Peyer's patch (tissue), 4 donors: ENCODE measurements at regions not wholly inside any gene's neighbourhood (a gene's known extent, or its start where the extent isn't known, plus 50 kb on each side); places are given as distances from the start of the nearest gene placed in this dataset.

Source experiments
- DNase-seq, 3 donors: peaks; one replicate each; pipeline ENCODE4 v3.0.0-alpha.2; 2017 to 2019
- H3K27ac ChIP-seq, 4 donors: fragments of 200-600 bp; sonication (generic); one replicate each; pipeline ENCODE4 v1.5.1; 2016 to 2019
- H3K27me3 ChIP-seq, 2 donors: fragments of 200-600 bp; sonication (generic); one replicate each; pipeline ENCODE4 v1.5.1; 2019
- H3K36me3 ChIP-seq, 3 donors: fragments of 200-600 bp; sonication (generic); one replicate each; pipeline ENCODE4 v1.5.1; 2016 to 2019
- H3K4me1 ChIP-seq, 4 donors: fragments of 200-600 bp; sonication (generic); one replicate each; pipeline ENCODE4 v1.5.1; 2016 to 2019
- H3K4me3 ChIP-seq, 4 donors: fragments of 200-600 bp; sonication (generic); 1 replicate in 3 of 4; 2 replicates in 1 of 4; pipeline ENCODE4 v1.5.1; 2016 to 2019; ENCODE audit warnings: mild to moderate bottlenecking in 1 of 4
- H3K9me3 ChIP-seq, 4 donors: fragments of 200-600 bp; sonication (generic); one replicate each; pipeline ENCODE4 v1.5.1; 2016 to 2019; ENCODE audit warnings: mild to moderate bottlenecking in 1 of 4
- POLR2A ChIP-seq, 2 donors: fragments of 450-650 bp; IDR thresholded peaks; one replicate each; pipeline ENCODE4 v1.5.1; 2017; ENCODE audit warnings: antibody characterized with exemption in 2 of 2, mild to moderate bottlenecking in 2 of 2, moderate library complexity in 2 of 2
- TF ChIP-seq, protein P1 (sequence below), 6 experiments: fragments of 450-650 bp in 4 of 6; fragments of 200-600 bp in 2 of 6; sonication (generic) in 1 of 6; IDR thresholded peaks; one replicate each; pipeline ENCODE4 v1.5.1; 2017 to 2019; ENCODE audit warnings: antibody characterized with exemption in 6 of 6, mild to moderate bottlenecking in 3 of 6, moderate library complexity in 1 of 6

- H3K4me1 ChIP-seq = no peaks in the 10 kb centered on the region
- H3K27ac ChIP-seq = no peak overlapping the region
- H3K36me3 ChIP-seq = no peaks in the 10 kb centered on the region
- DNase-seq = no peak
- H3K4me3 ChIP-seq = no peak overlapping the region
- H3K9me3 ChIP-seq = no peaks in the 10 kb centered on the region
- no peaks in the 10 kb centered on the region for H3K27me3 ChIP-seq
- no peak for TF ChIP-seq POLR2A (IDR thresholded peaks at IDR 0.05)
- TF ChIP-seq, protein P1, sequence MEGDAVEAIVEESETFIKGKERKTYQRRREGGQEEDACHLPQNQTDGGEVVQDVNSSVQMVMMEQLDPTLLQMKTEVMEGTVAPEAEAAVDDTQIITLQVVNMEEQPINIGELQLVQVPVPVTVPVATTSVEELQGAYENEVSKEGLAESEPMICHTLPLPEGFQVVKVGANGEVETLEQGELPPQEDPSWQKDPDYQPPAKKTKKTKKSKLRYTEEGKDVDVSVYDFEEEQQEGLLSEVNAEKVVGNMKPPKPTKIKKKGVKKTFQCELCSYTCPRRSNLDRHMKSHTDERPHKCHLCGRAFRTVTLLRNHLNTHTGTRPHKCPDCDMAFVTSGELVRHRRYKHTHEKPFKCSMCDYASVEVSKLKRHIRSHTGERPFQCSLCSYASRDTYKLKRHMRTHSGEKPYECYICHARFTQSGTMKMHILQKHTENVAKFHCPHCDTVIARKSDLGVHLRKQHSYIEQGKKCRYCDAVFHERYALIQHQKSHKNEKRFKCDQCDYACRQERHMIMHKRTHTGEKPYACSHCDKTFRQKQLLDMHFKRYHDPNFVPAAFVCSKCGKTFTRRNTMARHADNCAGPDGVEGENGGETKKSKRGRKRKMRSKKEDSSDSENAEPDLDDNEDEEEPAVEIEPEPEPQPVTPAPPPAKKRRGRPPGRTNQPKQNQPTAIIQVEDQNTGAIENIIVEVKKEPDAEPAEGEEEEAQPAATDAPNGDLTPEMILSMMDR (IDR thresholded peaks at IDR 0.05) = no peak
Measured at GRCh38 chr7:114857605-114858004, 64.3 kb upstream of the MDFIC start.

- no peaks in the 10 kb centered on the region for H3K36me3 ChIP-seq
- no peak for DNase-seq
- H3K9me3 ChIP-seq = no peaks in the 10 kb centered on the region
- TF ChIP-seq POLR2A (IDR thresholded peaks at IDR 0.05) = no peak
- TF ChIP-seq, protein P1 (IDR thresholded peaks at IDR 0.05) = no peak
- no peaks in the 10 kb centered on the region for H3K27me3 ChIP-seq
- no peak overlapping the region for H3K27ac ChIP-seq
- no peaks in the 10 kb centered on the region for H3K4me1 ChIP-seq
- no peak overlapping the region for H3K4me3 ChIP-seq
Measured at GRCh38 chr7:114859477-114859876, 62.4 kb upstream of the MDFIC start.

GRCh38 chr7:114860206-114860605 is 61.7 kb upstream of the MDFIC start:
- TF ChIP-seq, protein P1 (IDR thresholded peaks at IDR 0.05) = no peak
- TF ChIP-seq POLR2A (IDR thresholded peaks at IDR 0.05) = no peak
- H3K27me3 ChIP-seq = no peaks in the 10 kb centered on the region
- no peak for DNase-seq
- no peaks in the 10 kb centered on the region for H3K36me3 ChIP-seq
- H3K27ac ChIP-seq = no peak overlapping the region
- no peaks in the 10 kb centered on the region for H3K4me1 ChIP-seq
- no peaks in the 10 kb centered on the region for H3K9me3 ChIP-seq
- H3K4me3 ChIP-seq = no peak overlapping the region

DNA sequence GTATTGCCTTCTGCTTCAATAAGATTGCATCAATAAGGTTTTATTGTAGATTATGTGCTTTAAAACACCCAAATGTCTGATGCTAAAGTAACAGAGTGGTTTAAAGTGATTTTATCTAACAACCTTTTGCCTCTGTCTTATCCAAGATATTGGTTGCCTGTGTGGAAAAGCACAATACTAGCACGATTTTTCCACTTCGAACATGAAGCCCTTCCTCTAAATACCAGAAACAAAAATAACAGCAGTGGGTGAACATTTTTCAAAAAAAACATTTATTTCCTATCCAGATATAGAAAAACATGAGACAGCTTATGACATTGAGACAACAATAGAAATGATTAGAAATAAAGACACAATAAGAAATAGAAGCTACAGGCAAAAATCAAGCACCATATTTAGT is 59.5 kb upstream of the MDFIC start:
- DNase-seq = no peak
- Histone ChIP-seq H3K36me3 (no peaks in the 10 kb centered on the region), H3K4me3 (no peak overlapping the region), H3K9me3 (no peaks in the 10 kb centered on the region), H3K4me1 (no peaks in the 10 kb centered on the region), H3K27me3 (no peaks in the 10 kb centered on the region), H3K27ac (no peak overlapping the region)
- no peak for TF ChIP-seq POLR2A (IDR thresholded peaks at IDR 0.05)
- TF ChIP-seq, protein P1 (IDR thresholded peaks at IDR 0.05) = no peak

DNA sequence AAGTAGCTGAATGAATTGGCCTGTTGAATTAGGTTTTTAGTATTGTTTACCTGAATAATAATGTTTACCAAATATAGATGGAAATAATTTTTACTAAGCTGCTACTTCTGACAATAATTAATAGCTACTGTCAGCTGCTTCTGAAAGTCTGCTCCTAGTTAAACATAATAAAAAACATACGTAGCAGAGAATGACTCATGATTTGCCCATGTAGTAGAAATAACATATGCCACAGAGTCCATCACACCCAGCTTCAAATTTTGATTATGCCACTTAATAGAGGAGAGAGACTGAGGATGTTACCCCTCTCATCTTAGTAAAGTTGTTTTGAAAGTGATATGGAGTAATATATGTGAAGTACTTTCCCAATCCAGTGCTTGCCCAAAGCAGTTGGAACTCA is 57.6 kb upstream of the MDFIC start:
- TF ChIP-seq, protein P1 (IDR thresholded peaks at IDR 0.05) = no peak
- TF ChIP-seq POLR2A (IDR thresholded peaks at IDR 0.05) = no peak
- DNase-seq = no peak
- Histone ChIP-seq H3K27ac (no peak overlapping the region), H3K27me3 (no peaks in the 10 kb centered on the region), H3K36me3 (no peaks in the 10 kb centered on the region), H3K9me3 (no peaks in the 10 kb centered on the region), H3K4me3 (no peak overlapping the region), H3K4me1 (no peaks in the 10 kb centered on the region)

DNA sequence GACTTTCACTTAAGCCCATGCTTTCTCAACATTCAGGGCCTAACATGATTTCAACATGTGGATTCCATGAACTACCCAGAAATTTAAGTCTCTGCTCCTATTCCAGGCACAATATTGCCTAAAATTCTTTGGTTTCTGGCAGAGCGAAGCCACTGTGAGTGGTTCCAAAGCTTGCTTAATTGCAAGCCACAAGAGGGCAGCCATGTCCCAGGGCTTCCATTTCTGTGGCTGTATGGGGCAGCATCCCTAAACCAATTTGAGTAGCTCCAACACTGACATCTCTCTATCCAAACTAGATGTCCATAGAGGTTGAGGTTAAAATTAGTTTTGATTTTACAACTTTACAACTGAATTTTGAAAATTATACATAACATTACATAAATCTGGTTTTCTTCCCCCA is 56.3 kb upstream of the MDFIC start:
- Histone ChIP-seq H3K4me3 (no peak overlapping the region), H3K36me3 (no peaks in the 10 kb centered on the region), H3K4me1 (no peaks in the 10 kb centered on the region), H3K9me3 (no peaks in the 10 kb centered on the region), H3K27ac (no peak overlapping the region), H3K27me3 (no peaks in the 10 kb centered on the region)
- DNase-seq = peak in 2 of 3 donors; percentile 43 to 79
- TF ChIP-seq, protein P1 (IDR thresholded peaks at IDR 0.05) = peak; percentile 30 to 77 (median 62)
- TF ChIP-seq POLR2A (IDR thresholded peaks at IDR 0.05) = no peak
